Keratinocyte (primary cell): ENCODE measurements at regions not wholly inside any gene's neighbourhood (a gene's known extent, or its start where the extent isn't known, plus 50 kb on each side); places are given as distances from the start of the nearest gene placed in this dataset.

Source experiments
- DNase-seq: peaks from one replicate; pipeline ENCODE4 v3.0.0-alpha.2; 2011; ENCODE audit warnings: low read depth, missing footprints, low spot score
- FAIRE-seq: peaks from 2 replicates; lab custom pipeline; 2011; peaks lifted over from hg19 to GRCh38; lab: Jason Lieb, UNC
- H2AFZ ChIP-seq: 2 replicates; pipeline ENCODE4 v1.6.0; 2012; ENCODE audit warnings: low read length, control low read depth, inconsistent platforms; ENCODE audit not compliant: control insufficient read depth
- H3K27ac ChIP-seq: 2 replicates; pipeline ENCODE4 v1.5.1; 2011; ENCODE audit warnings: low read length; ENCODE audit not compliant: control insufficient read depth, insufficient read depth
- H3K27me3 ChIP-seq: 3 replicates; pipeline ENCODE4 v1.6.0; 2011; ENCODE audit warnings: low read length; ENCODE audit not compliant: control insufficient read depth, insufficient read depth; ENCODE audit errors: extremely low read depth
- H3K36me3 ChIP-seq, 2 experiments: 2 replicates in 1 of 2; 3 replicates in 1 of 2; pipeline ENCODE4 v1.5.1; 2011; ENCODE audit warnings: low read length in 2 of 2, mild to moderate bottlenecking in 1 of 2; ENCODE audit not compliant: control insufficient read depth in 2 of 2, insufficient read depth in 2 of 2; ENCODE audit errors: extremely low read depth in 1 of 2
- H3K4me1 ChIP-seq: 3 replicates; pipeline ENCODE4 v1.5.1; 2011; ENCODE audit warnings: low read length; ENCODE audit not compliant: control insufficient read depth, insufficient read depth; ENCODE audit errors: extremely low read depth
- H3K4me2 ChIP-seq: 3 replicates; pipeline ENCODE4 v1.6.0; 2011; ENCODE audit warnings: low read depth, low read length; ENCODE audit not compliant: control insufficient read depth, insufficient read depth; ENCODE audit errors: extremely low read depth
- H3K4me3 ChIP-seq, 3 experiments: fragments of 200-600 bp in 1 of 3; sonication (generic) in 1 of 3; 2 replicates in 2 of 3; 3 replicates in 1 of 3; pipeline ENCODE4 v1.5.1; 2011 to 2016; ENCODE audit warnings: low read length in 3 of 3, mild to moderate bottlenecking in 3 of 3, control low read depth in 2 of 3, inconsistent platforms in 1 of 3, low read depth in 1 of 3, mixed read lengths in 1 of 3, mixed run types in 1 of 3, moderate library complexity in 1 of 3; ENCODE audit not compliant: control insufficient read depth in 2 of 3, insufficient read depth in 2 of 3; ENCODE audit errors: extremely low read depth in 1 of 3
- H3K79me2 ChIP-seq: 2 replicates; pipeline ENCODE4 v1.6.0; 2012; ENCODE audit warnings: low read length; ENCODE audit not compliant: control insufficient read depth, insufficient read depth
- H3K9ac ChIP-seq: 3 replicates; pipeline ENCODE4 v1.6.0; 2011; ENCODE audit warnings: low read length; ENCODE audit not compliant: control insufficient read depth, insufficient read depth; ENCODE audit errors: extremely low read depth
- H3K9me1 ChIP-seq: 3 replicates; pipeline ENCODE4 v1.6.0; 2011; ENCODE audit warnings: low read length; ENCODE audit not compliant: control insufficient read depth, insufficient read depth; ENCODE audit errors: extremely low read depth
- H3K9me3 ChIP-seq: 2 replicates; pipeline ENCODE4 v1.5.1; 2012; ENCODE audit warnings: low read depth, low read length; ENCODE audit not compliant: control insufficient read depth
- H4K20me1 ChIP-seq: 3 replicates; pipeline ENCODE4 v1.6.0; 2011; ENCODE audit warnings: low read length; ENCODE audit not compliant: control insufficient read depth, insufficient read depth; ENCODE audit errors: extremely low read depth
- CTCF ChIP-seq, 3 experiments: IDR thresholded peaks in 1 of 3; conservative IDR thresholded peaks in 1 of 3; optimal IDR thresholded peaks in 1 of 3; 2 replicates in 2 of 3; 3 replicates in 1 of 3; pipeline versions ENCODE3 to v1.5.1; 2011; ENCODE audit warnings: low read length in 3 of 3, mild to moderate bottlenecking in 3 of 3, moderate library complexity in 2 of 3, control low read depth in 1 of 3, inconsistent platforms in 1 of 3; ENCODE audit not compliant: insufficient read depth in 2 of 3; ENCODE audit errors: extremely low read depth in 1 of 3
- EZH2 ChIP-seq: IDR thresholded peaks from one replicate; pipeline ENCODE4 v1.6.1; 2012; ENCODE audit warnings: inconsistent platforms, mild to moderate bottlenecking, low read length, moderate library complexity
- dilution Hi-C: fragments of 300-500 bp; cut with MboI; formaldehyde crosslinking; loops from one replicate; pipeline ENCODE4 v1.7.0; 2020; ENCODE audit warnings: low sequenced_read_pairs; ENCODE audit not compliant: extremely low pct_ligation_motif_present

GRCh38 chr6:81439417-81439816, 313.1 kb downstream of the TENT5A start:
- H3K9ac ChIP-seq, result no peak overlapping the region
- no peak overlapping the region for H3K4me2 ChIP-seq
- no peak overlapping the region for H2AFZ ChIP-seq
- no peaks in the 10 kb centered on the region for H3K79me2 ChIP-seq
- H3K9me1 ChIP-seq, result no peaks in the 10 kb centered on the region
- no peaks in the 10 kb centered on the region for H3K9me3 ChIP-seq
- H3K4me3 ChIP-seq, result no peak overlapping the region
- no peak overlapping the region for H3K27ac ChIP-seq
- TF ChIP-seq EZH2 (no peak), CTCF (optimal IDR thresholded peaks at IDR 0.05 in 1 of 3, IDR thresholded peaks at IDR 0.05 in 1 of 3, conservative IDR thresholded peaks at IDR 0.05 in 1 of 3; ENCODE audit: extremely low read depth in 1 of 3, insufficient read depth in 2 of 3, low read length in 3 of 3) (no peak)
- FAIRE-seq (no peak), DNase-seq (no peak)
- H3K36me3 ChIP-seq, result no peaks in the 10 kb centered on the region
- dilution Hi-C loops, result no loop called here
- no peaks in the 10 kb centered on the region for H3K27me3 ChIP-seq
- H3K4me1 ChIP-seq, result no peaks in the 10 kb centered on the region
- H4K20me1 ChIP-seq, result no peaks in the 10 kb centered on the region

GRCh38 chr6:81436990-81437389, 315.5 kb downstream of the TENT5A start:
- Histone ChIP-seq H3K4me3 (no peak overlapping the region), H3K9ac (no peak overlapping the region), H3K9me3 (no peaks in the 10 kb centered on the region), H3K4me2 (no peak overlapping the region), H3K27ac (no peak overlapping the region), H2AFZ (no peak overlapping the region), H4K20me1 (no peaks in the 10 kb centered on the region), H3K79me2 (no peaks in the 10 kb centered on the region), H3K9me1 (no peaks in the 10 kb centered on the region), H3K27me3 (no peaks in the 10 kb centered on the region), H3K36me3 (no peaks in the 10 kb centered on the region), H3K4me1 (no peaks in the 10 kb centered on the region)
- FAIRE-seq (no peak), DNase-seq (no peak)
- dilution Hi-C loops, result no loop called here
- TF ChIP-seq CTCF (optimal IDR thresholded peaks at IDR 0.05 in 1 of 3, IDR thresholded peaks at IDR 0.05 in 1 of 3, conservative IDR thresholded peaks at IDR 0.05 in 1 of 3; ENCODE audit: extremely low read depth in 1 of 3, insufficient read depth in 2 of 3, low read length in 3 of 3) (no peak), EZH2 (no peak)
